ENCODE measurements at regions not wholly inside any gene's neighbourhood (a gene's known extent, or its start where the extent isn't known, plus 50 kb on each side); places are given as distances from the start of the nearest gene placed in this dataset.
"Not testable (repeated sequence)": the region's sequence is repeated elsewhere in the genome, so short reads cannot be mapped to it uniquely, and the experiment has no call there.

GRCh38 chr17:70493277-70493874, 324.0 kb downstream of the KCNJ2 start:
- DNase-seq (ENCODE audit: low spot score in 2 of 2) (no peak), ATAC-seq (replicated peaks; ENCODE audit: extremely low read depth, poor library complexity, severe bottlenecking) (no peak)
- Mint-ChIP-seq H3K36me3 (ENCODE audit: insufficient read depth) (no peaks in the 10 kb centered on the region), H3K27ac (ENCODE audit: low read depth) (no peak overlapping the region), H3K4me3 (no peak overlapping the region), H3K9me3 (peaks cover 6% of the 10 kb centered on the region), H3K4me1 (no peaks in the 10 kb centered on the region), H3K27me3 (no peaks in the 10 kb centered on the region)

DNA sequence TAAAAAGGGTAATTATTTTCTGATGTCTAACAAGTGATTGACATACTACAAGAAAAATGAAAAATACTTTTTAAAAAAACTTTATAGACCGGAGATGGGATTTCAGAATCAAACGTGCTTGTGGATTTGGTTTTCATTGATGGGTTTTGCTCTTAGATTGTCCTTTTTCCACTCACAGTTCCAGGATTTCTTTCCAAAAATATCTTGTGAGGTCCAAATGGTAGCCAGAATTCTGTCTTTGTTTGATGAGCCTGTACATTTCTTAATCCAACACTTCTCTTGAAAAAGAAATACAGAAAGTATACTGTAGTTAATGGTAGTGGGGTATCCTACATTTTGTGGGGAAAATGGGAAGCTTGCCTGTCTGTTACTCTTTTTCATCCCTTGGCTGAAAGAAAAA, 329.3 kb downstream of the KCNJ2 start:
- Mint-ChIP-seq H3K36me3 (ENCODE audit: insufficient read depth) (no peaks in the 10 kb centered on the region), H3K4me3 (no peak overlapping the region), H3K27me3 (no peaks in the 10 kb centered on the region), H3K27ac (ENCODE audit: low read depth) (no peak overlapping the region), H3K4me1 (no peaks in the 10 kb centered on the region), H3K9me3 (no peaks in the 10 kb centered on the region)
- ATAC-seq (replicated peaks; ENCODE audit: extremely low read depth, poor library complexity, severe bottlenecking) = no peak
- no peak for DNase-seq (ENCODE audit: low spot score in 2 of 2)

DNA sequence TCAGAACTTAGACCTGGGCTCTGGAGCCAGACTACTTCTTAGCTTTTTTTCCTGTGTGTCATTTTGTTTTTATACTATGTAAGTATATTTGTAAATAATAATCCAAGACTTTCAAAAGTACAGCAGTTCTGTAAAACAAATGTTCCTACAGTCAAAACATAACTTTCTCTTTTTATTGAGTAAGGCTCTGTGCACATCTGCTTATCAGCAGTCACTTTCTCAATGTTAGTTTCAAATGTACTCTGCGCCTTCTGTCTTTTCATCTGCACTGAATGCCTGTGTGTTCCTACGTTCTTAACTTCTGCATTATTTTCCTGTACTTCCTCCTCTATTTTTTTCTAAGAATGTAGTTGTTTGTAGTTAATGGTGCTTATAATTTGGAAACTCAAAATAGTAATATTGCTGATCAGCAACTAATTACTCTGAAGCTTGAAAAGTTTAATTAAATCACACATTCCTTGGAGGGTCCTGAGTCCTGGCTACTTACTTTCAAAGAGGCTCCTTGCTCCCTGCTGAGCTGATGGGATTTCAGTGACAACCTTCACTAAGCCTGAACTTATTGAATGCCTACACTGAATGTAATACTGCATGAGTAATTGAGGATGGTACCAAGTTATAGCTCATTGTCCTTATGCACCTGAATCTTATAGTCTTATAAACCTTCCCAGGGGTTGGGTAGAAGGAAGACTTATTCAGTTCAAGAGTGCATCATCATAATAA, 329.9 kb downstream of the KCNJ2 start:
- no peak for ATAC-seq (replicated peaks; ENCODE audit: extremely low read depth, poor library complexity, severe bottlenecking)
- DNase-seq (ENCODE audit: low spot score in 2 of 2) = no peak
- H3K36me3 Mint-ChIP-seq (ENCODE audit: insufficient read depth) = no peaks in the 10 kb centered on the region
- no peaks in the 10 kb centered on the region for H3K4me1 Mint-ChIP-seq
- H3K27ac Mint-ChIP-seq (ENCODE audit: low read depth) = no peak overlapping the region
- no peaks in the 10 kb centered on the region for H3K9me3 Mint-ChIP-seq
- no peaks in the 10 kb centered on the region for H3K27me3 Mint-ChIP-seq
- no peak overlapping the region for H3K4me3 Mint-ChIP-seq

GRCh38 chr17:70503449-70503848, 334.1 kb downstream of the KCNJ2 start:
- Mint-ChIP-seq H3K27me3 (no peaks in the 10 kb centered on the region), H3K4me1 (no peaks in the 10 kb centered on the region), H3K9me3 (peaks cover 6% of the 10 kb centered on the region), H3K4me3 (no peak overlapping the region), H3K27ac (ENCODE audit: low read depth) (no peak overlapping the region), H3K36me3 (ENCODE audit: insufficient read depth) (no peaks in the 10 kb centered on the region)
- no peak for ATAC-seq (replicated peaks; ENCODE audit: extremely low read depth, poor library complexity, severe bottlenecking)
- DNase-seq (ENCODE audit: low spot score in 2 of 2) = no peak

- DNase-seq (ENCODE audit: low spot score in 2 of 2) = no peak
- H3K9me3 Mint-ChIP-seq = no peaks in the 10 kb centered on the region
- H3K4me3 Mint-ChIP-seq = no peak overlapping the region
- H3K4me1 Mint-ChIP-seq = no peaks in the 10 kb centered on the region
- H3K27me3 Mint-ChIP-seq = no peaks in the 10 kb centered on the region
- H3K27ac Mint-ChIP-seq (ENCODE audit: low read depth) = no peak overlapping the region
- H3K36me3 Mint-ChIP-seq (ENCODE audit: insufficient read depth) = no peaks in the 10 kb centered on the region
- no peak for ATAC-seq (replicated peaks; ENCODE audit: extremely low read depth, poor library complexity, severe bottlenecking)
Measured at GRCh38 chr17:70510288-70510687, 341.0 kb downstream of the KCNJ2 start.

DNA sequence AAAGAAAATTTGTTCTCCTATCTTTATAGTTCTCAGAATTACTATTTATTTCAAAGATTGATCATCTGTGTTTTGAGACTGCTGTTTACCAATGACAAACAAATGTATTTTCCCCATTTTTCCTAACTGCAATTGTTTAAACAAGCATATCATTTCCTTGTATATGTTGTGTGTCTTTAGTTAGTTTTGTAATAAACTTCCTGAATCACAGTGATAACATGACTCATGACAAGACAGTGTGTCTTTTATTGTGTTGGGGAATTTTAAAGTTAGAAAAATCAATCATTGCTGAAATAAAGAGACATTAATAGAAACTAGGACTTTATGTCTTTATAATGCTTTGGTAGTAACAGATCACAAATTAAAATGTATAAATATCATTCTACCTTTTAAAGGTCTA, 348.5 kb downstream of the KCNJ2 start:
- H3K27ac Mint-ChIP-seq (ENCODE audit: low read depth) = no peak overlapping the region

GRCh38 chr17:70519300-70519699, 350.0 kb downstream of the KCNJ2 start:
- ATAC-seq (replicated peaks; ENCODE audit: extremely low read depth, poor library complexity, severe bottlenecking) = no peak

More for the DNA sequence above, 348.5 kb downstream of the KCNJ2 start:
- Mint-ChIP-seq H3K27me3 (no peaks in the 10 kb centered on the region), H3K9me3 (peaks cover 5% of the 10 kb centered on the region), H3K4me1 (no peaks in the 10 kb centered on the region), H3K36me3 (ENCODE audit: insufficient read depth) (no peaks in the 10 kb centered on the region), H3K4me3 (no peak overlapping the region)
- DNase-seq (ENCODE audit: low spot score in 2 of 2) (no peak), ATAC-seq (replicated peaks; ENCODE audit: extremely low read depth, poor library complexity, severe bottlenecking) (no peak)

GRCh38 chr17:70520447-70520846, 351.1 kb downstream of the KCNJ2 start:
- no peak overlapping the region for H3K4me3 Mint-ChIP-seq
- no peak overlapping the region for H3K27ac Mint-ChIP-seq (ENCODE audit: low read depth)

More at GRCh38 chr17:70519300-70519699, 350.0 kb downstream of the KCNJ2 start:
- no peaks in the 10 kb centered on the region for H3K36me3 Mint-ChIP-seq (ENCODE audit: insufficient read depth)
- DNase-seq (ENCODE audit: low spot score in 2 of 2) = no peak
- H3K27me3 Mint-ChIP-seq = no peaks in the 10 kb centered on the region
- H3K9me3 Mint-ChIP-seq = peaks cover 5% of the 10 kb centered on the region
- no peaks in the 10 kb centered on the region for H3K4me1 Mint-ChIP-seq
- no peak overlapping the region for H3K4me3 Mint-ChIP-seq
- H3K27ac Mint-ChIP-seq (ENCODE audit: low read depth) = no peak overlapping the region

DNA sequence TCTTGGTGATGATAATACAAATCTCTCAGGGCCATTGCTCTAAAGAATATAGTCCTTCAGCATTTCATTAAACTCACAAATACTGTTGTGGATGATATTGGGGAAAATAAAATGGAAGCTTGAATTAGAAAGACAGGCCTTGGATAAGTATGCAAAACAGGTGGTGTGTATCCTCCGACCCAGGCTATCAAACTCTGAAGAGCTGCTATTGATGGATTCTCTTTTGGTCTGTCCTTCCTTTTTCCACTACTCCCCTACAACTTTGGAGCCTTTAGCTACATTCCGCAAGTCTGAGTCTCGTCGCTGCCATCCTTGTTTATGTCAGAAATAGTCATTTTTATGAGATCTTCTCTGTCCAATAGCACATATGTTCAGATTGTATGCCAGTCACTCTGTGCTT, 351.6 kb downstream of the KCNJ2 start:
- H3K36me3 Mint-ChIP-seq (ENCODE audit: insufficient read depth) = no peaks in the 10 kb centered on the region

More at GRCh38 chr17:70520447-70520846, 351.1 kb downstream of the KCNJ2 start:
- Mint-ChIP-seq H3K27me3 (no peaks in the 10 kb centered on the region), H3K4me1 (no peaks in the 10 kb centered on the region), H3K36me3 (ENCODE audit: insufficient read depth) (no peaks in the 10 kb centered on the region), H3K9me3 (peaks cover 6% of the 10 kb centered on the region)
- DNase-seq (ENCODE audit: low spot score in 2 of 2) = no peak
- ATAC-seq (replicated peaks; ENCODE audit: extremely low read depth, poor library complexity, severe bottlenecking) = no peak

DNA sequence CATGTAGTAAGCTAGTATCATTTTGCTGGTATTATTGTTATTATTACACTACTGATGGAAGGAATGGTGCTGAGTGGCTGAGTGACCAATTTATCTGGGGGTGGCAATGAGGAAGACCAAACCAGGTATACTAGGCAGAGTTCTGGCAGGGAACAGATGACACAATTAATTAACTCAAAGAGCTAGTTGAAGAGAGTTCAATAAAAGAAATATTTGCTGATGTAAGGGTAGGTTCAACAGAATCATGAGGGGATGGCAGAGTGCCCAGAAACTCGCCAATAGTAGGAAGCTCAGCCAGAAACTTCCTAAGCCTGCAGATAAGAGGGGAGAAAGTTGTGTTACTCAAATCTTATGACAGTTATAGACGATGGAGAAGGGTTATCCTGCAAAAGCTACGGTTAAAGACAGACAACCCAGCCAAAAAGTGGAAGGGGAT, 352.5 kb downstream of the KCNJ2 start:
- Mint-ChIP-seq H3K36me3 (ENCODE audit: insufficient read depth) (no peaks in the 10 kb centered on the region), H3K4me1 (no peaks in the 10 kb centered on the region)
- no peak for DNase-seq (ENCODE audit: low spot score in 2 of 2)

More for the DNA sequence above, 351.6 kb downstream of the KCNJ2 start:
- H3K9me3 Mint-ChIP-seq = peaks cover 11% of the 10 kb centered on the region
- H3K27me3 Mint-ChIP-seq = no peaks in the 10 kb centered on the region
- DNase-seq (ENCODE audit: low spot score in 2 of 2) (no peak), ATAC-seq (replicated peaks; ENCODE audit: extremely low read depth, poor library complexity, severe bottlenecking) (no peak)
- H3K27ac Mint-ChIP-seq (ENCODE audit: low read depth) = no peak overlapping the region
- no peaks in the 10 kb centered on the region for H3K4me1 Mint-ChIP-seq
- H3K4me3 Mint-ChIP-seq = no peak overlapping the region

GRCh38 chr17:70523426-70523825, 354.1 kb downstream of the KCNJ2 start:
- Mint-ChIP-seq H3K4me3 (no peak overlapping the region), H3K9me3 (peaks cover 12% of the 10 kb centered on the region), H3K27ac (ENCODE audit: low read depth) (no peak overlapping the region), H3K36me3 (ENCODE audit: insufficient read depth) (no peaks in the 10 kb centered on the region), H3K27me3 (no peaks in the 10 kb centered on the region), H3K4me1 (no peaks in the 10 kb centered on the region)
- ATAC-seq (replicated peaks; ENCODE audit: extremely low read depth, poor library complexity, severe bottlenecking) (no peak), DNase-seq (ENCODE audit: low spot score in 2 of 2) (no peak)

More for the DNA sequence above, 352.5 kb downstream of the KCNJ2 start:
- Mint-ChIP-seq H3K27me3 (no peaks in the 10 kb centered on the region), H3K9me3 (peaks cover 12% of the 10 kb centered on the region), H3K4me3 (no peak overlapping the region), H3K27ac (ENCODE audit: low read depth) (no peak overlapping the region)
- no peak for ATAC-seq (replicated peaks; ENCODE audit: extremely low read depth, poor library complexity, severe bottlenecking)

GRCh38 chr17:70525035-70525434, 355.7 kb downstream of the KCNJ2 start:
- ATAC-seq (replicated peaks; ENCODE audit: extremely low read depth, poor library complexity, severe bottlenecking); H3K4me1 Mint-ChIP-seq; H3K27me3 Mint-ChIP-seq; DNase-seq (ENCODE audit: low spot score in 2 of 2); H3K27ac Mint-ChIP-seq (ENCODE audit: low read depth); H3K4me3 Mint-ChIP-seq; H3K36me3 Mint-ChIP-seq (ENCODE audit: insufficient read depth): not testable (repeated sequence)
- H3K9me3 Mint-ChIP-seq = peaks cover 12% of the 10 kb centered on the region

GRCh38 chr17:70525961-70526360, 356.6 kb downstream of the KCNJ2 start:
- ATAC-seq (replicated peaks; ENCODE audit: extremely low read depth, poor library complexity, severe bottlenecking) = no peak
- Mint-ChIP-seq H3K27ac (ENCODE audit: low read depth) (no peak overlapping the region), H3K4me1 (no peaks in the 10 kb centered on the region), H3K4me3 (no peak overlapping the region), H3K36me3 (ENCODE audit: insufficient read depth) (no peaks in the 10 kb centered on the region), H3K9me3 (peaks cover 7% of the 10 kb centered on the region), H3K27me3 (no peaks in the 10 kb centered on the region)
- no peak for DNase-seq (ENCODE audit: low spot score in 2 of 2)
